ENCODE measurements at regions not wholly inside any gene's neighbourhood (a gene's known extent, or its start where the extent isn't known, plus 50 kb on each side); places are given as distances from the start of the nearest gene placed in this dataset.

GRCh38 chr18:64331419-64331818, 182.5 kb upstream of the LINC00305 start:
- Histone ChIP-seq H3K4me3 (no peak overlapping the region), H3K9me3 (no peaks in the 10 kb centered on the region), H3K27ac (no peak overlapping the region), H3K27me3 (replicated peaks; ENCODE audit: insufficient read depth) (no peaks in the 10 kb centered on the region), H3K36me3 (no peaks in the 10 kb centered on the region), H3K4me1 (replicated peaks) (no peaks in the 10 kb centered on the region)
- TF ChIP-seq POLR2AphosphoS5 (IDR thresholded peaks at IDR 0.05) = no peak
- no peak for TF ChIP-seq CTCF (IDR thresholded peaks at IDR 0.05)
- no peak for TF ChIP-seq POLR2A (IDR thresholded peaks at IDR 0.05)
- 95% methylated on average over 1 of the region's 1 CpG for WGBS
- intact Hi-C loops (cut with DNase I) = no loop called here
- DNase-seq (ENCODE audit: low spot score) = no peak

- intact Hi-C loops (cut with DNase I) = no loop called here
- H3K27me3 ChIP-seq (replicated peaks; ENCODE audit: insufficient read depth) = no peaks in the 10 kb centered on the region
- TF ChIP-seq POLR2AphosphoS5 (IDR thresholded peaks at IDR 0.05) (no peak), POLR2A (IDR thresholded peaks at IDR 0.05) (no peak), CTCF (IDR thresholded peaks at IDR 0.05) (no peak)
- no peaks in the 10 kb centered on the region for H3K36me3 ChIP-seq
- no peak overlapping the region for H3K27ac ChIP-seq
- no peak for DNase-seq (ENCODE audit: low spot score)
- no peak overlapping the region for H3K4me3 ChIP-seq
- H3K4me1 ChIP-seq (replicated peaks) = no peaks in the 10 kb centered on the region
- WGBS = 61% methylated on average over 6 of the region's 6 CpGs
- H3K9me3 ChIP-seq = no peaks in the 10 kb centered on the region
Observed at GRCh38 chr18:64330931-64331330, 182.0 kb upstream of the LINC00305 start.

- no peak overlapping the region for H3K27ac ChIP-seq
- H3K4me1 ChIP-seq (replicated peaks) = no peaks in the 10 kb centered on the region
- 88% methylated on average over 4 of the region's 4 CpGs for WGBS
- intact Hi-C loops (cut with DNase I) = no loop called here
- H3K27me3 ChIP-seq (replicated peaks; ENCODE audit: insufficient read depth) = no peaks in the 10 kb centered on the region
- TF ChIP-seq POLR2AphosphoS5 (IDR thresholded peaks at IDR 0.05) (no peak), POLR2A (IDR thresholded peaks at IDR 0.05) (no peak), CTCF (IDR thresholded peaks at IDR 0.05) (no peak)
- H3K36me3 ChIP-seq = no peaks in the 10 kb centered on the region
- no peak for DNase-seq (ENCODE audit: low spot score)
- no peaks in the 10 kb centered on the region for H3K9me3 ChIP-seq
- no peak overlapping the region for H3K4me3 ChIP-seq
Observed at GRCh38 chr18:64330161-64330560, 181.3 kb upstream of the LINC00305 start.

GRCh38 chr18:64322189-64322588, 173.3 kb upstream of the LINC00305 start:
- DNase-seq (ENCODE audit: low spot score) = no peak
- no peak for TF ChIP-seq CTCF (IDR thresholded peaks at IDR 0.05)
- TF ChIP-seq POLR2A (IDR thresholded peaks at IDR 0.05) = no peak
- TF ChIP-seq POLR2AphosphoS5 (IDR thresholded peaks at IDR 0.05) = no peak
- WGBS = 100% methylated on average over 1 of the region's 1 CpG
- H3K36me3 ChIP-seq = no peaks in the 10 kb centered on the region
- intact Hi-C loops (cut with DNase I) = no loop called here
- H3K27me3 ChIP-seq (replicated peaks; ENCODE audit: insufficient read depth) = no peaks in the 10 kb centered on the region
- H3K9me3 ChIP-seq = no peaks in the 10 kb centered on the region
- no peaks in the 10 kb centered on the region for H3K4me1 ChIP-seq (replicated peaks)
- no peak overlapping the region for H3K4me3 ChIP-seq
- H3K27ac ChIP-seq = no peak overlapping the region

GRCh38 chr18:64318547-64318946, 169.7 kb upstream of the LINC00305 start:
- Histone ChIP-seq H3K27me3 (replicated peaks; ENCODE audit: insufficient read depth) (no peaks in the 10 kb centered on the region), H3K4me1 (replicated peaks) (no peaks in the 10 kb centered on the region), H3K27ac (no peak overlapping the region), H3K9me3 (no peaks in the 10 kb centered on the region), H3K4me3 (no peak overlapping the region), H3K36me3 (no peaks in the 10 kb centered on the region)
- DNase-seq (ENCODE audit: low spot score) = no peak
- TF ChIP-seq CTCF (IDR thresholded peaks at IDR 0.05) = no peak
- intact Hi-C loops (cut with DNase I) = no loop called here
- 92% methylated on average over 1 of the region's 1 CpG for WGBS
